K562 (cell line): ENCODE measurements at regions not wholly inside any gene's neighbourhood (a gene's known extent, or its start where the extent isn't known, plus 50 kb on each side); places are given as distances from the start of the nearest gene placed in this dataset.

Experiments
- ARID2 ChIP-seq: fragments of 450-650 bp; IDR thresholded peaks from 2 replicates; pipeline ENCODE4 v1.6.1; 2017; ENCODE audit warnings: antibody characterized with exemption, mild to moderate bottlenecking
- CBFA2T2 ChIP-seq: fragments of 450-650 bp; conservative IDR thresholded peaks from 2 replicates; pipeline ENCODE4 v1.6.1; 2017; ENCODE audit warnings: mild to moderate bottlenecking
- CBX2 ChIP-seq: fragments of 200-600 bp; sonication (generic); IDR thresholded peaks from one replicate; pipeline ENCODE4 v1.6.1; 2012; ENCODE audit warnings: mild to moderate bottlenecking, low read length, inconsistent platforms; ENCODE audit not compliant: insufficient read depth, poor library complexity, severe bottlenecking
- EP300 ChIP-seq: IDR thresholded peaks from 2 replicates; pipeline ENCODE4 v1.6.1; 2012; ENCODE audit warnings: low read length, improper control_type of control experiment
- ETV5 ChIP-seq: sonication (generic); formaldehyde crosslinking; IDR thresholded peaks from 2 replicates; pipeline ENCODE4 v1.4.0; 2020; ENCODE audit warnings: low read depth, mild to moderate bottlenecking, missing genetic modification reagents
- HDAC2 ChIP-seq: fragments of 450-650 bp; IDR thresholded peaks from 2 replicates; pipeline ENCODE4 v1.6.1; 2016; ENCODE audit warnings: mild to moderate bottlenecking
- MEIS2 ChIP-seq: fragments of 450-650 bp; IDR thresholded peaks from 2 replicates; pipeline ENCODE4 v1.6.1; 2014; ENCODE audit warnings: mild to moderate bottlenecking; ENCODE audit not compliant: partially characterized antibody
- NONO ChIP-seq, 2 experiments: fragments of 200-400 bp in 1 of 2; fragments of 450-650 bp in 1 of 2; formaldehyde crosslinking in 1 of 2; IDR thresholded peaks; 2 replicates each; pipeline ENCODE4 v1.6.1; 2017; ENCODE audit warnings: low read depth in 2 of 2, mild to moderate bottlenecking in 2 of 2, moderate library complexity in 2 of 2, low read length in 1 of 2
- NR2F6 ChIP-seq: fragments of 450-650 bp; formaldehyde crosslinking; IDR thresholded peaks from 2 replicates; pipeline ENCODE4 v1.4.0; 2020; ENCODE audit warnings: mild to moderate bottlenecking
- OTX1 ChIP-seq: fragments of 450-650 bp; formaldehyde crosslinking; IDR thresholded peaks from 2 replicates; pipeline ENCODE4 v1.4.0; 2022; ENCODE audit warnings: mild to moderate bottlenecking
- SMAD2 ChIP-seq: fragments of 150-350 bp; IDR thresholded peaks from 2 replicates; pipeline ENCODE4 v1.6.1; 2014; ENCODE audit warnings: low read depth, mild to moderate bottlenecking, low read length
- SNRNP70 ChIP-seq: fragments of 200-400 bp; formaldehyde crosslinking; optimal IDR thresholded peaks from 2 replicates; pipeline ENCODE3; 2017; ENCODE audit warnings: low read depth, low read length
- TAF15 ChIP-seq: fragments of 200-400 bp; formaldehyde crosslinking; IDR thresholded peaks from 2 replicates; pipeline ENCODE4 v1.6.1; 2017; ENCODE audit warnings: mild to moderate bottlenecking, low read depth, low read length, moderate library complexity
- THRAP3 ChIP-seq: fragments of 450-650 bp; IDR thresholded peaks from 2 replicates; pipeline ENCODE4 v1.6.1; 2016; ENCODE audit warnings: mild to moderate bottlenecking, inconsistent platforms, borderline replicate concordance
- XRCC5 ChIP-seq: fragments of 200-400 bp; formaldehyde crosslinking; IDR thresholded peaks from 2 replicates; pipeline ENCODE4 v1.6.1; 2017; ENCODE audit warnings: low read depth, mild to moderate bottlenecking, low read length
- ZNF124 ChIP-seq: sonication (generic); formaldehyde crosslinking; IDR thresholded peaks from 2 replicates; pipeline ENCODE4 v1.8.1; 2022; ENCODE audit warnings: missing genetic modification reagents
- ZNF408 ChIP-seq: fragments of 250-450 bp; sonication (Bioruptor Pico); IDR thresholded peaks from 2 replicates; pipeline ENCODE4 v1.4.0; 2020; ENCODE audit warnings: low read depth, mild to moderate bottlenecking, moderate library complexity
- TF ChIP-seq, protein P1 (sequence below), 2 experiments: fragments of 450-650 bp; IDR thresholded peaks; 2 replicates each; pipeline ENCODE4 v1.6.1; 2016
- TF ChIP-seq, protein P2 (sequence below): conservative IDR thresholded peaks from 2 replicates; pipeline ENCODE4 v1.6.1; 2011; ENCODE audit warnings: low read depth, mild to moderate bottlenecking, low read length; ENCODE audit not compliant: control insufficient read depth
- TF ChIP-seq, protein P3 (sequence below): fragments of 250-450 bp; sonication (Bioruptor Pico); IDR thresholded peaks from 2 replicates; pipeline ENCODE4 v1.4.0; 2020
- TF ChIP-seq, protein P4 (sequence below), 2 experiments: IDR thresholded peaks; 2 replicates each; pipeline ENCODE4 v1.6.1; 2011; ENCODE audit warnings: borderline replicate concordance in 1 of 2, control low read depth in 1 of 2, low read depth in 1 of 2, low read length in 1 of 2, mild to moderate bottlenecking in 1 of 2, mixed read lengths in 1 of 2, moderate library complexity in 1 of 2; ENCODE audit not compliant: insufficient read depth in 1 of 2, insufficient read length in 1 of 2, poor library complexity in 1 of 2, severe bottlenecking in 1 of 2; ENCODE audit errors: extremely low read depth in 1 of 2
- TF ChIP-seq, protein P5 (sequence below): sonication (generic); formaldehyde crosslinking; IDR thresholded peaks from 2 replicates; pipeline ENCODE4 v1.9.0; 2022; ENCODE audit warnings: mild to moderate bottlenecking, missing genetic modification reagents

DNA sequence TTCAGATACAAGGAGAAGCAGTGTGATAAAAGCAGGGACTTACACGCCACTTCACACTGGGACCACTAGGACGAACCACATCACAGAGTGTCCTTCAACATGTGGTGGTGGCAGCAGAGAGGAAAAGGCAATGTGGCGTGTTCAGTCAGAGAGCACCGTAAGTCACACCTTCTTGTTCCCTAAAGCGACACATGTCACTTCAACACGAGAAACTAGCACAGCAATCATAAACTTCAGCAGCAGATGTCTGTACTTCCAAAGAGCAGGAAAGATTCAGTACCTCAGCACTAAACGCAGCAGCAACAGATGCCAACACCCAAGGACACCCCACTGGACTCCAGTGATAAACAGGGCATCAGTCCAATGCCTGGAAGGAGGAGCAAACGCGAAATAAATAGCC, 96.7 kb downstream of the AREG start (continued):
- TF ChIP-seq OTX1 (CRISPR knock-in tag) (no peak), HDAC2 (no peak), THRAP3 (no peak), SNRNP70 (no peak), NR2F6 (no peak), ARID2 (no peak), MEIS2 (no peak), ETV5 (CRISPR knock-in tag) (no peak), XRCC5 (no peak), CBFA2T2 (no peak), ZNF124 (no peak), NONO (IDR thresholded peaks at IDR 0.05; ENCODE audit: low read depth in 2 of 2, low read length in 1 of 2) (no peak), EP300 (no peak), CBX2 (no peak), ZNF408 (no peak), SMAD2 (no peak), TAF15 (no peak)
- TF ChIP-seq, protein P1, sequence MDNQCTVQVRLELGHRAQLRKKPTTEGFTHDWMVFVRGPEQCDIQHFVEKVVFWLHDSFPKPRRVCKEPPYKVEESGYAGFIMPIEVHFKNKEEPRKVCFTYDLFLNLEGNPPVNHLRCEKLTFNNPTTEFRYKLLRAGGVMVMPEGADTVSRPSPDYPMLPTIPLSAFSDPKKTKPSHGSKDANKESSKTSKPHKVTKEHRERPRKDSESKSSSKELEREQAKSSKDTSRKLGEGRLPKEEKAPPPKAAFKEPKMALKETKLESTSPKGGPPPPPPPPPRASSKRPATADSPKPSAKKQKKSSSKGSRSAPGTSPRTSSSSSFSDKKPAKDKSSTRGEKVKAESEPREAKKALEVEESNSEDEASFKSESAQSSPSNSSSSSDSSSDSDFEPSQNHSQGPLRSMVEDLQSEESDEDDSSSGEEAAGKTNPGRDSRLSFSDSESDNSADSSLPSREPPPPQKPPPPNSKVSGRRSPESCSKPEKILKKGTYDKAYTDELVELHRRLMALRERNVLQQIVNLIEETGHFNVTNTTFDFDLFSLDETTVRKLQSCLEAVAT (IDR thresholded peaks at IDR 0.05): no peak
- TF ChIP-seq, protein P2, sequence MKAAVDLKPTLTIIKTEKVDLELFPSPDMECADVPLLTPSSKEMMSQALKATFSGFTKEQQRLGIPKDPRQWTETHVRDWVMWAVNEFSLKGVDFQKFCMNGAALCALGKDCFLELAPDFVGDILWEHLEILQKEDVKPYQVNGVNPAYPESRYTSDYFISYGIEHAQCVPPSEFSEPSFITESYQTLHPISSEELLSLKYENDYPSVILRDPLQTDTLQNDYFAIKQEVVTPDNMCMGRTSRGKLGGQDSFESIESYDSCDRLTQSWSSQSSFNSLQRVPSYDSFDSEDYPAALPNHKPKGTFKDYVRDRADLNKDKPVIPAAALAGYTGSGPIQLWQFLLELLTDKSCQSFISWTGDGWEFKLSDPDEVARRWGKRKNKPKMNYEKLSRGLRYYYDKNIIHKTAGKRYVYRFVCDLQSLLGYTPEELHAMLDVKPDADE: no peak
- TF ChIP-seq, protein P3, sequence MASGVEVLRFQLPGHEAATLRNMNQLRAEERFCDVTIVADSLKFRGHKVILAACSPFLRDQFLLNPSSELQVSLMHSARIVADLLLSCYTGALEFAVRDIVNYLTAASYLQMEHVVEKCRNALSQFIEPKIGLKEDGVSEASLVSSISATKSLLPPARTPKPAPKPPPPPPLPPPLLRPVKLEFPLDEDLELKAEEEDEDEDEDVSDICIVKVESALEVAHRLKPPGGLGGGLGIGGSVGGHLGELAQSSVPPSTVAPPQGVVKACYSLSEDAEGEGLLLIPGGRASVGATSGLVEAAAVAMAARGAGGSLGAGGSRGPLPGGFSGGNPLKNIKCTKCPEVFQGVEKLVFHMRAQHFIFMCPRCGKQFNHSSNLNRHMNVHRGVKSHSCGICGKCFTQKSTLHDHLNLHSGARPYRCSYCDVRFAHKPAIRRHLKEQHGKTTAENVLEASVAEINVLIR (CRISPR knock-in tag): no peak
- TF ChIP-seq, protein P4, sequence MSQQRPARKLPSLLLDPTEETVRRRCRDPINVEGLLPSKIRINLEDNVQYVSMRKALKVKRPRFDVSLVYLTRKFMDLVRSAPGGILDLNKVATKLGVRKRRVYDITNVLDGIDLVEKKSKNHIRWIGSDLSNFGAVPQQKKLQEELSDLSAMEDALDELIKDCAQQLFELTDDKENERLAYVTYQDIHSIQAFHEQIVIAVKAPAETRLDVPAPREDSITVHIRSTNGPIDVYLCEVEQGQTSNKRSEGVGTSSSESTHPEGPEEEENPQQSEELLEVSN (IDR thresholded peaks at IDR 0.05; ENCODE audit: borderline replicate concordance in 1 of 2, extremely low read depth in 1 of 2, insufficient read depth in 1 of 2, insufficient read length in 1 of 2, low read depth in 1 of 2, low read length in 1 of 2, poor library complexity in 1 of 2, severe bottlenecking in 1 of 2): peak in 1 of 2 experiments; percentile 22
- TF ChIP-seq, protein P5, sequence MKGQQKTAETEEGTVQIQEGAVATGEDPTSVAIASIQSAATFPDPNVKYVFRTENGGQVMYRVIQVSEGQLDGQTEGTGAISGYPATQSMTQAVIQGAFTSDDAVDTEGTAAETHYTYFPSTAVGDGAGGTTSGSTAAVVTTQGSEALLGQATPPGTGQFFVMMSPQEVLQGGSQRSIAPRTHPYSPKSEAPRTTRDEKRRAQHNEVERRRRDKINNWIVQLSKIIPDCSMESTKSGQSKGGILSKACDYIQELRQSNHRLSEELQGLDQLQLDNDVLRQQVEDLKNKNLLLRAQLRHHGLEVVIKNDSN (CRISPR knock-in tag): no peak
